Bronchial epithelial cell (primary cell): ENCODE measurements at regions not wholly inside any gene's neighbourhood (a gene's known extent, or its start where the extent isn't known, plus 50 kb on each side); places are given as distances from the start of the nearest gene placed in this dataset.

Experiments
- DNase-seq: peaks from one replicate; pipeline ENCODE4 v3.0.0-alpha.2; 2010; ENCODE audit warnings: low read depth
- FAIRE-seq: peaks from 2 replicates; lab custom pipeline; 2011; peaks lifted over from hg19 to GRCh38; lab: Jason Lieb, UNC
- H3K27me3 ChIP-seq: 2 replicates; pipeline ENCODE4 v1.5.1; 2011; ENCODE audit warnings: low read length; ENCODE audit not compliant: control insufficient read depth, insufficient read depth
- H3K36me3 ChIP-seq: 2 replicates; pipeline ENCODE4 v1.5.1; 2011; ENCODE audit warnings: low read length; ENCODE audit not compliant: control insufficient read depth, insufficient read depth
- H3K4me3 ChIP-seq: 2 replicates; pipeline ENCODE4 v1.5.1; 2011; ENCODE audit warnings: mild to moderate bottlenecking, low read depth, low read length, control low read depth
- CTCF ChIP-seq: IDR thresholded peaks from 2 replicates; pipeline ENCODE4 v1.5.1; 2011; ENCODE audit warnings: mild to moderate bottlenecking, moderate library complexity, low read length, control low read depth, inconsistent platforms; ENCODE audit not compliant: insufficient read depth, severe bottlenecking

- FAIRE-seq (no peak), DNase-seq (no peak)
- Histone ChIP-seq H3K27me3 (no peaks in the 10 kb centered on the region), H3K4me3 (no peak overlapping the region), H3K36me3 (no peaks in the 10 kb centered on the region)
- no peak for TF ChIP-seq CTCF
These were observed 766.9 kb upstream of the ADGRL4 start for GRCh38 chr1:79773385-79773784.

- Histone ChIP-seq H3K27me3 (no peaks in the 10 kb centered on the region), H3K4me3 (no peak overlapping the region), H3K36me3 (no peaks in the 10 kb centered on the region)
- TF ChIP-seq CTCF: no peak
- no peak for FAIRE-seq
- DNase-seq: no peak
These were observed 755.9 kb upstream of the ADGRL4 start for GRCh38 chr1:79762461-79762860.

GRCh38 chr1:79760531-79760930 lies 754.0 kb upstream of the ADGRL4 start:
- TF ChIP-seq CTCF: no peak
- FAIRE-seq: no peak
- no peak for DNase-seq
- no peaks in the 10 kb centered on the region for H3K36me3 ChIP-seq
- H3K4me3 ChIP-seq: no peak overlapping the region
- H3K27me3 ChIP-seq: no peaks in the 10 kb centered on the region

GRCh38 chr1:79749607-79750006 lies 743.1 kb upstream of the ADGRL4 start:
- no peak for TF ChIP-seq CTCF
- H3K27me3 ChIP-seq: no peaks in the 10 kb centered on the region
- DNase-seq: peak; percentile 62
- no peak overlapping the region for H3K4me3 ChIP-seq
- no peak for FAIRE-seq
- no peaks in the 10 kb centered on the region for H3K36me3 ChIP-seq

GRCh38 chr1:79745929-79746328 lies 739.4 kb upstream of the ADGRL4 start:
- no peaks in the 10 kb centered on the region for H3K27me3 ChIP-seq
- TF ChIP-seq CTCF: no peak
- DNase-seq: peak; percentile 85
- no peak overlapping the region for H3K4me3 ChIP-seq
- no peak for FAIRE-seq
- no peaks in the 10 kb centered on the region for H3K36me3 ChIP-seq

- peak; percentile 71 for DNase-seq
- no peak for FAIRE-seq
These were observed 738.2 kb upstream of the ADGRL4 start for GRCh38 chr1:79744746-79745145.

More at GRCh38 chr1:79744746-79745145, 738.2 kb upstream of the ADGRL4 start:
- no peak for TF ChIP-seq CTCF
- Histone ChIP-seq H3K4me3 (no peak overlapping the region), H3K36me3 (no peaks in the 10 kb centered on the region), H3K27me3 (no peaks in the 10 kb centered on the region)
